HG03439 (cell line): ENCODE measurements at regions not wholly inside any gene's neighbourhood (a gene's known extent, or its start where the extent isn't known, plus 50 kb on each side); places are given as distances from the start of the nearest gene placed in this dataset.

ENCODE experiments used
- ATAC-seq: cut with Tn5 transposase; IDR thresholded peaks from one replicate; pipeline ENCODE4 v1.9.1; 2021; ENCODE audit warnings: mild to moderate bottlenecking, moderate library complexity; ENCODE audit not compliant: unreplicated experiment

DNA sequence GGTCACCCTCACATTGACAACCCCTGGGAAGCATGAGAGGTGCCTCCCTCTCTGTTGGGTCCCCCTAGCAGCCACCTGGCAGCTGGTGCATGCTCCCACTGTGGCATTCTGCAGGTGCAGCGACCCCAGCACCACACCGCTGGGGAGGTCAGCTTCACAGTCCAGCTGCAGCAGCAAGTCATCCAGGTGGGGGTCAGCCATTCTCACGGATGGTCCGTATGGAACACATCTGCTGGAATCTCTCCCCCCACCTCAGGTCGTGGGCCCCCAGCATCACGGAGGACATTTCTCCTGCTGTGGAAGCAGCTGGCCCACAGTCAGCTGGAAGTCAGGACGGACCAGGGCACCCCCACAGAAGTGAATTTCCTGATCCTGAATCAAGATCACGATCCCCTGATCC lies 201.3 kb downstream of the COG6 start:
- ATAC-seq = no peak

DNA sequence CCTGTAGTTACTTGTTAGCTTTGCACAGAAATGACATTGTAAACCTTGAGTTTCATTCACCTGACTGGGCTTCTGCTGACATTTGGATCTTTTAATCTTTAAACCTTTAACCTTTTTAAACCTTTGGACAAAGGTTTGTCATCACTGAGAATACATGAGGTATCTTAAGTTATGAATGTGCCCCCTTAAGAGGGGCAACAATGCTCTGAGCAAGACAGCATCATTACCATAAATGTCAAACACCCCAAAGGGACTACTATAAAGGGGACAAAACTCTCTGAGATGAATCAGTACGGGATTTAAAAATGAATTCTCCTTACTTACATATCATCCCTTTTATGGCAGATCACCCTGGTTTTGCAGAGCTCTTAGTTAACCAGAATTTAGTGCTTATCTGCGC lies 203.3 kb downstream of the COG6 start:
- no peak for ATAC-seq

DNA sequence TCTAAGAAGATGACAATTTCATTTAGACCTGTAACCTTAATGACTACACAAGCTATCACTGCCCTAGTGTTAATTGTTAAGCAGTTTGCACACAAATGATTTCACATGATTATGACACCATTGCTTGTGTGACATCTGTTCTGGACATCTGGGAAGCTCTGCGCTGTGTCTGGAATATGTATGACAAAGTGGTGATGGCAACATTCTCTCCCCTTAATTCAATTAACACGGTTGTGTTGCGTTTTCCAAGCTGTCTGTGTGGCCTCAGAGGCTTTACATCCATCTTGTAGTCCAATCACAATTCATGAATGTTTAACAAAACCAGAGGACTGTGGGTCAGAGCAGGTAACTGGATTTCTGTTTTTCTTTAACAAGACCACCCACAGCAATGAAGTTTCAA lies 204.4 kb downstream of the COG6 start:
- ATAC-seq = no peak

DNA sequence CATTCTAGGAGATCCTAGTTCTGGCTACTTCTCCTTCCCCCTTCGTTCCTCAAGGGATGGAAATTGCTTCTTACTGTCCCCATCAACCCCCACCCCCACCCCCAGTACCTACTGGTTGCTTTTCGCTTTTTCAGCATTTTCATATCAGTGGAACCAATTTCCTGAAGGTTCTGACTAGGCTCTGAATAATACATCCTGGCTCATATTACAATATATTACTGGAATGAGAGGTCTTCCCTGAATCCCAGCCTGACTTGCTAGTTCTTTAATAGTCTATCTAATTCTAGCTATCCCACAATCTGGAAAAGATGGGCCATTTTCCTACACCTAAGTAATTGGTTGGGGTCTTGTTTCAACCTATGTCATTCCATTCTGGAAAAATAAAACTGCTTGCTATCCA lies 207.4 kb downstream of the COG6 start:
- no peak for ATAC-seq

DNA sequence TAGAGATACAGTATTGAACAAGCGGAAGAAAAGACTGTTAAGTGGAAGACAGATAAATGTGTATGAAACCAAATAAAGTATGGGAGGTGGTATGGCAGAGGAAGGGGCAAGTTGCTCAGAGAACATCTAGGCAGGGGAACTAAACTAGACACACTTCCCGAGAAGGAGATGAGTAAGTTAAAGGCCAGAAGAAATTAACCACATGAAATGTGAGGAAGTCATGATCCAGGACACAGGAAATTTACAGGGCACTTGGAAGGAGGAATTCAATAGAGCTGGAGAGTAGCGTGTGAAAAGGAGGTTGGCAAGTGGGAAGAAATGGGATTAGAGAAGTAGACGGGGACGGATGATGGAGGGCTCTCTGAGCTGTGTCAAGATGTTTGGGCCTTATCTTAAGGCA lies 208.8 kb downstream of the COG6 start:
- ATAC-seq = no peak

DNA sequence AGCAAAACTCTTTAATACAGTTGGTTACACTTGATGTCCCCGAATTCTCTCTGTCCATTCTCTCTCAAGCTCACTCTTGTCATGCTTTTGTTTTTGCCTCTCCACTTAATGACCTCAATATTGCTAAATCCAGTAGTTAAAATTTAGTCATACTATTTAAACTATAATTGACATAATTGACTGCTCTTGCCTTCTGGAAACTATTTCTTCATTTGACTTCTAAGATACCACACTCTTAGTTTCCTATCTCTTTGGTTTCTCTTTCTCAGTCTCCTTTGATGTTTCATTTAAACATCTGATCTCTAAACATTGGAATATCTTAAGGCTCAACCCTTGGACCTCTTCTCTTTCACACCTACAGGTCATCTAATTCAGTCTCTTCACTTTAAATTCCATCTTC lies 211.3 kb downstream of the COG6 start:
- no peak for ATAC-seq

DNA sequence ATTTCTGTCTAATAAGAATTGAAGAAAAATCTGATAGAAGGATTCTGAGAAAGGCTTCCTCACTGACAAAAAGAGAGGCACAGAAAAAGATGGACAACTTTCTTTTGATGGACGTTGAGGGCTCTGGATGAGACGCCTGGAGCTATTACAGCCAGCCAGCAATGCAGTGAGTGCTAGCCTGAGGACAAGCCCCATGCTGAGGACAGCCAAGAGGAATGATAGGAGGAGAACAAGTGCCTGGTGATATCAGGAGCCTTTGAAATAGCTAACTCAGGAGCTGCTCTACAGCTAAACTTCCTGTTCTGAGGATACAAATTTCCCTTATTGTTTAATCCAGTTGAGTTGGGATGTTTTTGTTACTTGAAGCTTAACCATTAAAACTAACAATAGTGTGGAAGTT lies 212.3 kb downstream of the COG6 start:
- no peak for ATAC-seq

DNA sequence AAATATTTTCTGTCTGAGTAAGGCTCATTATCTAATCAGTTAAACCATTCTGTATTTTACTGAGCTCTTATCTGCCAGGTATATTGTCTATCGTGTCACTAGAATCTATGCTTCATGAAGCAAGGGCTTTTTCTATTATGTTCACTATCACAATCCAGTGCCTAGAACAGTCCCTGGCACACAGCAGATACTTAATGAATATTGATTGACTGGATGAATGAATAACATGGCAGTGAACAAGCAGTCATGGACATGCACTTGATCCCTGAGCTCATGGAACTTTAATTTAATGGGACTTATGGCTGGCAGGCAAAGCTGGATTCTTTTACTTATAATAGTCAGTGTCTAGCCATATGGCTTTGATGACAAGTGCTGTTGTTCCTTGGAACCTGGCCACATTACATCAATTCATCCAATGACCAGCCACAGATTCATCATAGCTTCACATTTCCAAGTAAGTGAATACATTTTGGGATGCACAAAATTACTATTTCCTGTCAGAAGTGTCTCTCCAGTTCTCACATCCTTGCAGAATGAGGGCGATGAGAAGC lies 214.8 kb downstream of the COG6 start:
- ATAC-seq = no peak

DNA sequence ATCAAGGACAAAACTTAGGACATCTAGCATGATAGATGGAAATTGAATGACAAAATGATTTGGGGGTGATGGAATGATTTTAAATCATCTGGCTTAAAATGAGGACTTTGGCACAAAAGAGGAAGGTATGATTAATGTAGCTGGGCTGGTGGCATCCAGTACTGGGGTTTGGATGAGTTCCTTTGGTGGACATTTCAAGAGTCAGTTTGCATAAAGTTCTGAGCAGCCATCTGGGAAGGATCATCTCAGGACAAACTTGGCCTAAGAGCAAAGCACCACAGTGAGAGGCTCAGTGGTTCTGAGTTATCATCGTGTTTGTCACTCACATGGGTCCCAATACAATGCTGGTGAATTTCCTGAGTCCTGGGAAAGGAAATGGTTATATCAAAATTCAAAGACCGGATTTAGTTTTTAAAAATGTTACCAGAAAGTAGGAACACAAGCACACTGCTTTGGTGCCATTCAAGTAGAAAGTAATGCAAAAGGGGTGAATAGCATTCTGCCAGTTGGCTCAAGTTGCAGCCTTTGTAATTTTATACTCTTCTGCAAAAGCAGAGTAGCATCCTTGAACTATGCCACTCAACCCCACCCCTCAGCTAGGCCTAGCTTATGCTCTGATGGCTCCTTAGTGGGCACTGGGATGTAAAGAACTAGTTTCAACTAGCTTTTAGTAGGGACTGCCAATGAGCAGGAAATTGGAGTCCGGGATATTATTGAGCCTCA lies 219.0 kb downstream of the COG6 start:
- ATAC-seq = no peak

DNA sequence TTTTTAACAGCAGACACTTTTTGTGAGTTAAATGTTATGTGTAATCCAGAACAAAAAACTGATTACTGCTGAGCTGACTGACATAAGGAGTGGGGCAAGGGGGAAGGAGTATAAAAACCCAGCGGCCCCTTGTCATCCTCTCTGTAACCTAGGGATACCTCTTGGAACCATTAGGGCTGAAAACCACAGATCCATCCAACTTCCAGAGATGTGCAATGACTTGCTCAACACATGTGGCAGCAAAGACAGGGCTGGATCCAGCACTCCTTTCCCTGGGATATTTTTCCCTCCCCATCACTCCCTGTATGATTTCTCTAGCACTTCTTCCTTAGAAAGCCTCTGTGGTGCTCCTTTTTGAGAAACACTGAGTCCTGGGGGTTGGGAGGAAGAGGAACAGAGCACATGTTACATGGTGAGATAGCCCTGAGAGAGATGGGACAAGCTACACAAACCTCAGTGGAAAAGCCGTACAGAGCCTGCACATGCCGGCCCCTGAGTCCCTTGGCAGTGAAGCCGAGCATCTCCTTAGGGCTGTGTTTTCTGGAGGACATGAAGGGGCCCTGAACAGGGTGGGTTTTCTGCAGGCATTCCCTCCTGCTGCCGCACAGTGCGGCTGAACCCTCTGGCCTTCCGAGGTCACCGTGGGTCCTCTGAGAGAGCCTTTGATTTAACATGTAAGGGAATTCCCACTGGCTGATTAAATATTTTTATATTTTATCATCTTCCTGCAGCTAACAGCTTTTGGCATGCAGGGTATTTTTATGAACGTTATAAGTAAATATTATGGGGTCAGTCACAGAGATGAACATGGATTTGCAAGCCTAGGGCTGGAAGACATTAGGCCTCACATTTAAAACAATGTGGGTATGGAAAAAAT lies 219.9 kb downstream of the COG6 start:
- ATAC-seq = no peak

DNA sequence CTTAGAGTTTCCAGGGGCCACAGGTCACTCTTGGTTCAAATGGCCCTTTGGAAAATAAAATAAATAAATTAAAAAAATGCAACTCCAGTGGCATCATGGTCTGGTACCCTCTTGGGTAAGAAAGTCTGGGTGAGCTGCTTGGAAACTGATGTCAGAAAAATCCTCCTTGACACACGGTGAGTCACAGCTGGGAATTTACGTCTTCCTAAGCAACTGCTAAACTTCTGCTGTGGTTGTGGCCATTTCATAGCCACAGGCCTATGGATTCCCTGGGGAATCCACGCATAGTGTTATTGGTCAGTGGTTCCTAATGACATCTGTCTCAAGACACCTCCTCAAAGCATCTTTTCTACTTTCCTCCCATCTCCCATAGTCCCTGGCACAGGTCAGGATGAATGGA lies 220.8 kb downstream of the COG6 start:
- no peak for ATAC-seq

DNA sequence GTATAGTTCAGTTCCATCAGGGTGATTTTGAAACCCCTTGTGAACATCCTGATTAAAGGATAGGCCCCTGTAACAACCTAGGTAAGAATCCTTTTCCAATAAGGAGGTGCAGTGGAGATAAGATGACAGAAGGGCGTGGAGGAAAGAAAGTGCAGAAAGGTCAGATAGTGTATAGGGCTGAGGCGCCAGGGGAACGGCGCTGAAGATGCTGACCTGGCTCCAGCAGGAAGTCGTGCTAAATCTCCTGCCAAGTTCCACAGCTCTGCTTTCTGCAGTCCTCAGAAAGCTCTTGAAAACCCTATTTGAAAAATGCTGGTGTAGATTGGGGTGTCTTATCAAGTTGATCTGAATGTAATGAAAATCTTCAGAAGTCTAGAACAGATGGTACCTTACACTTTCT lies 221.7 kb downstream of the COG6 start:
- ATAC-seq = no peak

DNA sequence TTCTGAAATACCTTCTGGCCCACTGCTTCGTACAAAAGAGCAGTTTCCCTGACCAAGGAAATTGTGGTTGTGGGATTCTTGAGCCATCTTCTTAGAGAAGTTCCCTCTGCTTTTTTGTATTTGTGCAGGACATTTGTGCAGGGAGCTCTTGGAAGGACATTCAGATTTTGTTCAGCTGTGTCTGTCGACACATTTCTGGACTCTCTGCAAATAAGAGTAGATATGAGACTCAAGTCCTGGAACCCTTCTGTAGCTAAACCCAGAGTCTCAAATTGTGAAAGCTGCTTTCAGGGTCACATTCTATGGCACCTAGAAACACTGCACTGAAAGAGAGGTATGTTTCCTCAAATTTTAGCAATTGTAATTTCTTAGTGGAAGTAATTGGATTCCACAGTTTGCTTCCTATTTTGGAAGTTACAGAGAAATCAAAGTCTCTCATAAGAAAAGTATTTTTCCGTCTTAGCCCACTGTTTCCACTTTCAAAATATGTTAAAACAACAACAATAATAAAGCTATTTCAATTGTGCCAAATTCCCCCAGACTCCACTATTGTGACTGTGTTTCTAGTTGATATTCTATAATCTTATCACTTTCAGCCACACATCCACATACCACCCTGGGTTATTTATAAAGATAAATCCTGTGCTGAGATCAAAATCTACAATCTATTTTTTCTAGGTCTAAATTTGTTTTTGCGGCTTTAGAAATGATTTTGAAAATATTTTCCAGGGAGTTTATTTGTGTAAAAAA lies 224.0 kb downstream of the COG6 start:
- ATAC-seq = no peak

DNA sequence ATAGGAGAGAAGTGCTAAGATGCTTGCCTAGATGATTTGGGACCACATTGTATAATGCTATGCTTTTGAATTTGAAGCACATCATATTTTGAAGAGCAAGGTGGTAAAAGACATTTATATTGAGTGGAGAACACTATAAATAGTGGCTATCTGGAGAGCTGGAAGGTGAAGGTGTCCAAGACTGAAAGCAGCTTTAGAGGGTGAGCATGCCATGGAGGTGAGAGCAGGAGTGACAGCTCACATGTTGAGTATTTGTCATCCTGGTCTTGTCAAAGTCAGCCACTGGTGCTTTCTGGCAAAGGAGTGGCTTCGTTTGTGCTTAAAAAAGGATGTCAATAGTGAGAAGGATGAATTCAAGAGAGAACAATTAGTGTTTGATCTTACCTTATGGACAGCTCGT lies 225.9 kb downstream of the COG6 start:
- no peak for ATAC-seq

DNA sequence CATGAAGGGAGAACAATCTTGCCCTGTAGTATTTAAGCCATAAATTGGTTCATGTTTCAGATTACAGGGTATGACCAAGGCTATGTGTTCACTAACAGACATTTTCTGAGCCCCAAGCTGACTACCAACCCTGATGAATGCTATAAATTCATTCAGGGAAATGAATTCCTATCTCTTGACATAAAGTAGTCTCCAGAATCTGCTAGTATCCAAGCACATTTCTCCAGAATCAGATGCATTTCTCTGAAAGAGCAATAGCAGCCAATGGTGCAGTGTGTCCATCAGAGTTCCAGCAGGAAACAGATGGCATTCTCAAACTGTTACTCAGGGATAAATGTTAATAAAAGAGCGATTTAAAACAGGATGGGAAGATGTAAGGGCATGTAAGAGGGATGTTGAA lies 226.4 kb downstream of the COG6 start:
- no peak for ATAC-seq

DNA sequence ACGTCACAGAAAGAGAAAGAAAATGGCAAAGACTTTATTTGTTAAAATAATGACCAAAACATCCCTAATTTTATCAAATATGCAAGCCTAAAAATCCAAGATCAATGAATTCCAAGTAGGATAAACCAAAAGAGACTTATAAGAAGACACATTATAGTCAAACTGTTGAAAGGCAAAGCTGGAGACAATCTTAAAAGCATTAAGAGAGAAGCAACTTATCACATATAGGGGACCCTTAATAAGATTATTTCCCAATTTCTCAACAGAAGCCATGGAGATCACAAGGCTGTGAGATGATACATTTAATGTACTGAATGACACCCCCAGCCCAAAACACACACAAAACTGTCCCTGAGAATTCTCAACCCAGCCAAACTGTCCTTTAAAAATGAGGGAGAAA lies 228.7 kb downstream of the COG6 start:
- ATAC-seq = no peak

DNA sequence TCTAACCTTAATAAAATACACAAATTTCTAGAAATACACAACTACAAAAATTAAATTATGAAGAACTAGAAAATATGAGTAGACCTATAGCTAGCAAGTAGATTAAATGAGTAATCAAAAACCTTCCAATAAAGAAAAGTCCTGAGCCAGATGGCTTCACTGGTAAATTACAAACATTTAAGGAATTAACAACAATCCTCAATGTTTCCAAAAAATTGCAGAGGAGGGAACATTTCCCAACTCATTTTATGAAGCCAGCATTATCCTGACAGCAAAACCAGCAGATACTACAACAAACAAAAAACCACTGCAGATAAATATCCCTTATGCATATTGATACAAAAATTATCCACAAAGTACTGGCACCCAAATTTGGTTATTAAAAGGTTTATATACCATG lies 230.9 kb downstream of the COG6 start:
- no peak for ATAC-seq

DNA sequence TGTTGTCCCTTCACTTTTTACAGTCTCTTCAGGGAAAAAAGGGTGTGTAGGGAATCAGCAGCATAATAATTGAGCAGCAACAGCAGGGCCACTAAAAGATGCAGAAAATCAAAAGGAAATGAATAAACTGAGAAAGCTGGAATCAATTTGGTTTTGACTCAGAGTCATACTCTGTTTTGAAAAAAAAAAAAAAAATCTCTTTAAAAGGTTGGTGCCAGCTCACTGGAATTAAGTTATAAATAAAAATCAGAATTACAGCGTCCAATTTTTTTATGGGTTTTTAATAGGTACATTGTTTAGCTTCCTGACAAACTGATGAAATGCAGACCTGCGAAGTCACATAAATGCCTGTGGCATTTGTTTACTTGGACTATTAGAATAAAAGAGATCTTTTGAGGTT lies 231.9 kb downstream of the COG6 start:
- no peak for ATAC-seq

DNA sequence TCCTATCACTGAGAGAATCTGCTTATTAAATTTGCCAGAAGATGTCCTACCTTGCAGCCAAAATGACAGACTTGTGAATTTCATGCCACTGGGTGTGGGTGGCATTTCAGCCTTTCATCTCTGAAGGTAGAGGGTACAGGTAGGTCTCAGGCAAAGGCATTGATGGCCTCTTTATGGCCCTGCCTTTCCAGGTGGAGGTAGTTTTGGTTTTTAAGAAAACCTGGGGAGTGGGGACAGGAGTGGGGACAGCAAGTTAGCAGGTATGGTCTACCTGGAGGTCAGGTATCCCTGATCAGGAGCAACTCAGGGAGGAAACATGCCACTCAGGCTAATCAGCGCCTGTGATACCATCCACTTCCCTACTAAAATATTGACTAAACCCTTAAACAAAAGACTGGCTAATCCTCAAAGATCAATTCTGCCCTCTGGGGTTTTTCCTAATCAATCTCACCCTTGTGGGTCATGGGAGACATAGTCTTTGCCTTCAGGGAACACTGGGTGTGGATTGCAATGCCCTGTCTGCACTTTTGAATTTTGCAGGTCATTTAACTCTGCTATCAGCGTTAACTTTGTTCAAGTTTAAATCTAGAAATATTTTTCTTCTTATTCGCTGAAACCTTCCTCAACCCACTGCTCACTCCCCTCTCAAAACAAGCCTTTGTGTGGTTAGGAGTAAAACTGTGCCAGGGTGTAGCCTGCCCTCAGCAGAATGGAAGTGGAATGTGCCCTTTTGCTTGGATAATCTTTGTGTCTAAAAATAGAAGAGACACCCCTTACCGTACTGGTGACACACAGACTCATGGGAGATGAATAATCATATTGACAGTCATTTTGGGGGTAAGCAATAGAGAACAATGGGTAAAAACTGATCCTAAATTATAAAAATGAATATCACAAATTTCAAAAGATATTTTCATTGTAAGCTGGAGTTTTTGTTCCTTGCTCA lies 233.7 kb downstream of the COG6 start:
- no peak for ATAC-seq

DNA sequence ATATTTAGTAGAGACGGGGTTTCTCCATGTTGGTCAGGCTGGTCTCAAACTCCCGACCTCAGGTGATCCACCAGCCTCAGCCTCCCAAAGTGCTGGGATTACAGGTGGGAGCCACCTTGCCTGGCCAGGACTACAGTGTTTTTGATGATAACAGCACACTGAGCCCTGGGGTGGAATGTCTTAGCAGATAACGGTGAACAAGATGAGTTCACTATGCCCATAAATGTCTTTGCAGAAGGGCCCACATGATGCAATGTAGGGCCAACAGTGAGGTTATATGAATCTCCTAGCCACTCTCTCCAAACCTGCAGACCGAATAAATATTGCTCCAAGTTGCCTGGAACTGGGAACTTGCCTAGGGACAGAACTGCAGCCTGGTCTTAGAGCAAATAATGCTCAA lies 235.1 kb downstream of the COG6 start:
- no peak for ATAC-seq
